NCI-H460 (cell line): ENCODE measurements at regions not wholly inside any gene's neighbourhood (a gene's known extent, or its start where the extent isn't known, plus 50 kb on each side); places are given as distances from the start of the nearest gene placed in this dataset.
"Not testable (repeated sequence)": the region's sequence is repeated elsewhere in the genome, so short reads cannot be mapped to it uniquely, and the experiment has no call there.

Experiments
- DNase-seq: peaks from one replicate; pipeline ENCODE4 v3.0.0-alpha.2; 2016; ENCODE audit warnings: low read depth; ENCODE audit errors: extremely low read depth

- DNase-seq = not testable (repeated sequence)
These were observed 440.1 kb upstream of the RORB start for GRCh38 chr9:74057051-74057450.

- DNase-seq = no peak
These were observed 432.4 kb upstream of the RORB start for GRCh38 chr9:74064702-74065101.

- no peak for DNase-seq
These were observed 431.0 kb upstream of the RORB start for GRCh38 chr9:74066128-74066527.

GRCh38 chr9:74066605-74067004, 430.5 kb upstream of the RORB start:
- no peak for DNase-seq

- DNase-seq = no peak
These were observed 425.6 kb upstream of the RORB start for GRCh38 chr9:74071502-74071901.

- no peak for DNase-seq
These were observed 423.2 kb upstream of the RORB start for GRCh38 chr9:74073897-74074296.

- DNase-seq = no peak
These were observed 418.5 kb upstream of the RORB start for GRCh38 chr9:74078647-74079046.

GRCh38 chr9:74080652-74081051, 416.5 kb upstream of the RORB start:
- not testable (repeated sequence) for DNase-seq

- no peak for DNase-seq
These were observed 413.3 kb upstream of the RORB start for GRCh38 chr9:74083681-74084433.

- DNase-seq = not testable (repeated sequence)
These were observed 411.6 kb upstream of the RORB start for GRCh38 chr9:74085384-74086037.

GRCh38 chr9:74090921-74091320, 406.2 kb upstream of the RORB start:
- not testable (repeated sequence) for DNase-seq

- DNase-seq = no peak
These were observed 404.7 kb upstream of the RORB start for GRCh38 chr9:74092491-74092834.

- DNase-seq = not testable (repeated sequence)
These were observed 403.1 kb upstream of the RORB start for GRCh38 chr9:74094037-74094436.

GRCh38 chr9:74094766-74095165, 402.4 kb upstream of the RORB start:
- no peak for DNase-seq

- no peak for DNase-seq
These were observed 401.2 kb upstream of the RORB start for GRCh38 chr9:74095925-74096324.

- no peak for DNase-seq
These were observed 400.7 kb upstream of the RORB start for GRCh38 chr9:74096420-74096819.

- DNase-seq = no peak
These were observed 397.1 kb upstream of the RORB start for GRCh38 chr9:74100042-74100441.

GRCh38 chr9:74102148-74102547, 395.0 kb upstream of the RORB start:
- not testable (repeated sequence) for DNase-seq

GRCh38 chr9:74102702-74103101, 394.4 kb upstream of the RORB start:
- DNase-seq = no peak

- DNase-seq = no peak
These were observed 389.4 kb upstream of the RORB start for GRCh38 chr9:74107692-74108091.

- no peak for DNase-seq
These were observed 381.2 kb upstream of the RORB start for GRCh38 chr9:74115976-74116375.

GRCh38 chr9:74117151-74117550, 380.0 kb upstream of the RORB start:
- no peak for DNase-seq
